GM12872 (cell line): ENCODE measurements at regions not wholly inside any gene's neighbourhood (a gene's known extent, or its start where the extent isn't known, plus 50 kb on each side); places are given as distances from the start of the nearest gene placed in this dataset.

Source experiments
- CTCF ChIP-seq: IDR thresholded peaks from 3 replicates; pipeline ENCODE4 v1.5.1; 2011; ENCODE audit warnings: low read depth, mild to moderate bottlenecking, low read length, moderate library complexity; ENCODE audit not compliant: insufficient read depth

- no peak for TF ChIP-seq CTCF
These were observed 53.4 kb upstream of the STK17B start for GRCh38 chr2:196224756-196225155.

- TF ChIP-seq CTCF = no peak
These were observed 53.8 kb upstream of the STK17B start for GRCh38 chr2:196225213-196225612.

- no peak for TF ChIP-seq CTCF
These were observed 54.8 kb upstream of the STK17B start for GRCh38 chr2:196226058-196226706.

GRCh38 chr2:196226707-196227065, 55.3 kb upstream of the STK17B start:
- no peak for TF ChIP-seq CTCF

GRCh38 chr2:196229013-196229412, 57.6 kb upstream of the STK17B start:
- TF ChIP-seq CTCF = no peak

- no peak for TF ChIP-seq CTCF
These were observed 58.9 kb upstream of the STK17B start for GRCh38 chr2:196230061-196230854.

- no peak for TF ChIP-seq CTCF
These were observed 61.8 kb upstream of the STK17B start for GRCh38 chr2:196233021-196233804.
